NCI-H187 treated with DMSO at 0.1 percent for 48 hours (cell line): ENCODE measurements at regions not wholly inside any gene's neighbourhood (a gene's known extent, or its start where the extent isn't known, plus 50 kb on each side); places are given as distances from the start of the nearest gene placed in this dataset.
A peak's percentile ranks its signal among the peaks of the same experiment; 100 is the strongest.

Source experiments
- DNase-seq: peaks from one replicate; lab custom pipeline; 2025; lab: John Stamatoyannopoulos, UW

DNA sequence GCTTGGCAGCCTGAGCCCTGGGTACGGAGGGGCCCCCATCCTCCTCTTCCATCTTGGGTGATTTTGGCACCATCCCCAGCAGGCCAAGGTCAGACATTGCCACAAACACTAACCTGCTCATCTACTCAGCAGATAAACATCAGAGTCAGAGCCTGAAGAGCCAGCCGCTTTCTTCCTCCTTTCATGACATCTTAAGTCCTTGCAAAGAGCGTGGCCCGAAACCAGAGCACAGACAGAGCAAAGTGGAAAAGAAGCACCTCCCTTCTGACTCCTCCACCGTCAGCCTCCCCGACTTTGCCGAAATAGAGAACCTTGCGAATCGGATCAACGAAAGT is 60.4 kb upstream of the RPH3AL start:
- DNase-seq: no peak

DNA sequence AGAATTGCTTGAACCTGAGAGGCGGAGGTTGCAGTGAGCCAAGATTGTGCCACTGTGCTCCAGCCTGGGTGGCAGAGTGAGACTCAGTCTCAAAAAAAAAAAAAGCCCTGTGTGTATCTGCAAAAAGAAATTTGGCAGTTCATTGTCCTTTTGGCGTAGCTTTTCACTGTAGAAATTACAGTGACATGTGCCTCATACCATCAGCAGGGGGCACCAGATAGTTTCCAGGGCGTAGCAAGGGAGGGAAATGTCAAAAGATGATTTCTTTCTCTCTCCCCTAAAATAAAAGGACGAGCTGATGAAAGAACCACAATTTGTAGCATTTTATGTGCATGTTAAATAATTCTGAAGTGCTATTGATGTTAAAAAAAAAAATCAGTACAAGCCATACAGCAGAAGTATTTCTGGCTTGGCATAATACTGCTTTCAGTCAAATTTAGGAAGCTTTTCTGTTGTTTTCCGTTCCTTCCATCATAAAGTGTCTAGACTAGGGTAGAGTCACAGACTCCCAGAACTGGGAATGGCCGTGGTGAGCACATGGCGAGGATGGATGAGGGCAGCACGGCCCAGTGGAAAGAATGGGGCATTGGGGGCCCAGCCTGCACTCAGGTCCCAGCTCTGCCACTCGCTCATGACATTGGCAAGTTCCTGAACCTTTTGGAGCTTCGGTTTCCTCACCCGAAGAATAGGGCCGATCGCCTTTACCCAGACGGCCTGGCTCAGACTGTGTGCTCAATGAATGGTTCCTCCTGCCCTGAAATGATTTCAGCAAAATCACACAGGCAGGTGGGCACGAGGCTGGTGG is 59.8 kb upstream of the RPH3AL start:
- DNase-seq: no peak

DNA sequence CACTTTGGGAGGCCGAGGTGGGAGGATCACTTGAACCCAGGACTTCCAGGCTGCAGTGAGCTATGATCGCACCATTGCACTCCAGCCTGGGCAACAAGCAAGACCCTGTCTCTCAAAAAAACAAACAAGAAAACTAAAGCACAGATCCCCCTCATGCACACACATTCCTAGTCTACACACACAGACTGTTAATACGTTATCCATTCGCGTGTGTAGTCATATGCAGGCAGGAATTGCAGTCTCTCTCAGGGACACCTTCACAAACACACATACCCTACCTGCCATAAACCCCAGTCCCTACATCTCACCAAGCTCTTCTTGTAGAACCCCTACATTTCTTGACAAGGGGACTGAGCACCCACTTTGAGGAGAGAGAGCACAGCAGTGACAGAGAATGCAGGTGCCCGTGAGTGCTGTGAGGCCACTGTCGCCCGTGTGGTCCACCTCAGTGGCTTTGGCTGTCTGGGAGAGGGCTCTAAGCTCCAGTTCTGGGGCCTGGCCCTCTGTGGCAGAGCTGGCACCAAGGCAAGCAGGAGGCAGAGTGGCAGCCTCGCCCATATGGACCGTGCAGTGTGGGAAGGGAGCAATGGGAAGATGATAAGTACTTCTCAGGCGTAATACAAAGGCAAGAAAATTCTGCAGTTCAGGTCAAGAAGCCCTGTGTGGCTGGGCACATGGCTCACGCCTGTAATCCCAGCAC is 59.0 kb upstream of the RPH3AL start:
- no peak for DNase-seq

- DNase-seq: no peak
Measured at GRCh38 chr17:410543-411401, 58.2 kb upstream of the RPH3AL start.

- DNase-seq: peak; percentile 85
Measured at GRCh38 chr17:409848-410542, 57.4 kb upstream of the RPH3AL start.

GRCh38 chr17:409308-409847 is 56.8 kb upstream of the RPH3AL start:
- DNase-seq: no peak

GRCh38 chr17:404703-405102 is 52.1 kb upstream of the RPH3AL start:
- no peak for DNase-seq
